Loucy (cell line): ENCODE measurements at regions not wholly inside any gene's neighbourhood (a gene's known extent, or its start where the extent isn't known, plus 50 kb on each side); places are given as distances from the start of the nearest gene placed in this dataset.
A peak's percentile ranks its signal among the peaks of the same experiment; 100 is the strongest.

ENCODE experiments used
- EZH2phosphoT487 ChIP-seq: fragments of 200-600 bp; IDR thresholded peaks from 2 replicates; pipeline ENCODE4 v1.6.1; 2018; ENCODE audit warnings: antibody characterized with exemption, mild to moderate bottlenecking, moderate library complexity, borderline replicate concordance
- TF ChIP-seq, protein P1 (sequence below): fragments of 200-600 bp; sonication (generic); conservative IDR thresholded peaks from 2 replicates; pipeline ENCODE4 v1.5.1; 2014; ENCODE audit warnings: mild to moderate bottlenecking, antibody characterized with exemption, low read length

DNA sequence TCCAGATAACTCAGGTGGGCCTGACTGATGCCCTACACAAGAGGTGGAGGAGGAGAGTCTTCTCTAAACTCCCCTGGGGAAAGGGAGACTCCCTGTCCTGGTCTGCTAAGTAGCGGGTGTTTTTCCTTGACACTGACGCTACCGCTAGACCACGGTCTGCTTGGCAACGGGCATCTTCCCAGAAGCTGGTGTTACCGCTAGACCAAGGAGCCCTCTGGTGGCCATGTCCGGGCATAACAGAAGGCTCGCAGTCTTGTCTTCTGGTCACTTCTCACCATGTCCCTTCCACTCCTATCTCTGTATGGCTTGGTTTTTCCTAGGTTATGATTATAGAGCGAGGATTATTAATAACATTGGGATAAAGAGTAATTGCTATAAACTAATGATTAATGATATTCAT, 965.5 kb downstream of the TMEM121 start:
- TF ChIP-seq, protein P1, sequence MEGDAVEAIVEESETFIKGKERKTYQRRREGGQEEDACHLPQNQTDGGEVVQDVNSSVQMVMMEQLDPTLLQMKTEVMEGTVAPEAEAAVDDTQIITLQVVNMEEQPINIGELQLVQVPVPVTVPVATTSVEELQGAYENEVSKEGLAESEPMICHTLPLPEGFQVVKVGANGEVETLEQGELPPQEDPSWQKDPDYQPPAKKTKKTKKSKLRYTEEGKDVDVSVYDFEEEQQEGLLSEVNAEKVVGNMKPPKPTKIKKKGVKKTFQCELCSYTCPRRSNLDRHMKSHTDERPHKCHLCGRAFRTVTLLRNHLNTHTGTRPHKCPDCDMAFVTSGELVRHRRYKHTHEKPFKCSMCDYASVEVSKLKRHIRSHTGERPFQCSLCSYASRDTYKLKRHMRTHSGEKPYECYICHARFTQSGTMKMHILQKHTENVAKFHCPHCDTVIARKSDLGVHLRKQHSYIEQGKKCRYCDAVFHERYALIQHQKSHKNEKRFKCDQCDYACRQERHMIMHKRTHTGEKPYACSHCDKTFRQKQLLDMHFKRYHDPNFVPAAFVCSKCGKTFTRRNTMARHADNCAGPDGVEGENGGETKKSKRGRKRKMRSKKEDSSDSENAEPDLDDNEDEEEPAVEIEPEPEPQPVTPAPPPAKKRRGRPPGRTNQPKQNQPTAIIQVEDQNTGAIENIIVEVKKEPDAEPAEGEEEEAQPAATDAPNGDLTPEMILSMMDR, result peak; percentile 53
- TF ChIP-seq EZH2phosphoT487, result no peak
